GM19328 (cell line): ENCODE measurements at regions not wholly inside any gene's neighbourhood (a gene's known extent, or its start where the extent isn't known, plus 50 kb on each side); places are given as distances from the start of the nearest gene placed in this dataset.
"Not testable (repeated sequence)": the region's sequence is repeated elsewhere in the genome, so short reads cannot be mapped to it uniquely, and the experiment has no call there.

Source experiments
- ATAC-seq: cut with Tn5 transposase; IDR thresholded peaks from one replicate; pipeline ENCODE4 v1.9.1; 2021; ENCODE audit warnings: mild to moderate bottlenecking, moderate library complexity; ENCODE audit not compliant: unreplicated experiment

DNA sequence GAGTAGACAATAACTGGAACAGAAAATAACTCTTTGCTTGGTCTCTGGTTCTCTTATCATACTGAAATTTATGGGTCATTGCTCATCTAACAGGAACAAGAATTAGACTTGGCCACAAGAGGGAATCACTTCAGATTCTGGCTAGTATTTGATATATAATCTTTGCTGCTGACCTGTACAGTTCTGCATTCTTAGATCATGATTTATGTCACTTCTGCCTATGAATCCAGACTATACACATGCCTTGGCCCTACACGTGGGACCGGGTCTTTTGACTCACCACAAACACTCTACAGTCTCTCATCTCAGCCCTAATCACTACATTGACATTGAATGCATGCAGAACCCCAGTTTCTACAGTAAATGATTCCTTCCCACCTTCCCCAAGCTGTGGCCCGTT is 162.5 kb upstream of the SOX2 start:
- ATAC-seq: no peak

DNA sequence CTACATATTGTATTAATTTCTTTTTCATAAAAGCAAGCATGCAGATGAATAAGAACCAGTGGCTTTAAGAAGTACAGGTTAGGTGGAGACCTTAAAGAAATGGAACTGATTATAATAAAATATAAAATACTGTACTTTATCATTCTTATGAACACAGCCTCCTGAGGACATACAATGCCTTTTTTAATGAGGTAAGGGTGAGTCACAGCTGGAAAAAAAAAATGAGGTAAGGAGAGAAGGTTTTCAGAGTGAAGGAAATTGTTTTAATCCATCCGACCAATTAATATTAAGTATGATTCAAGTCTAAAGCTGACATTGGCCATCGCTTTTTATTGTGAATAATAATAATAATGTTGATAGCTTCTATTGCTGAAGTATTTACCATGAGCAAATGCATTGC is 170.3 kb upstream of the SOX2 start:
- no peak for ATAC-seq

DNA sequence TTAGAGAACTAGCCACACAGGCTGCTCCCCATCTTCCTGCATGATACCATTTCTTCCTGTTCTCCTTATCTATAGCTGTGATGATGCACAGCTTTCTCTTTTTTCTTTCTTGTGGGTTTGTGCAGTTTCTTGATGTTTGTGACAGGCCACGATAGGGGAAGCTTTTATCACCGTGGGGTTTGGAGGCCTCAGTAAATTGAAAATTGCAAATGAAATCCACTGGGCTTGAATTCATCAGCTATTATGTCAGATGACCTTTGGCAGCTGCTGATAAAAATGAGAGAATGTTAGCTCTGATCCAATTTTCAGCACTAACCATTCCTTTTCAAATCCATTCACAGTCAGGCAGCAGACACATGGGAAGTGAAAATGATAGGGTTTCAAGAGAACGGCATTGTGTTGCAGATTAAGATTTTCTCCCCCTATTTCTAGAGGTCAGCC is 176.9 kb upstream of the SOX2 start:
- no peak for ATAC-seq

DNA sequence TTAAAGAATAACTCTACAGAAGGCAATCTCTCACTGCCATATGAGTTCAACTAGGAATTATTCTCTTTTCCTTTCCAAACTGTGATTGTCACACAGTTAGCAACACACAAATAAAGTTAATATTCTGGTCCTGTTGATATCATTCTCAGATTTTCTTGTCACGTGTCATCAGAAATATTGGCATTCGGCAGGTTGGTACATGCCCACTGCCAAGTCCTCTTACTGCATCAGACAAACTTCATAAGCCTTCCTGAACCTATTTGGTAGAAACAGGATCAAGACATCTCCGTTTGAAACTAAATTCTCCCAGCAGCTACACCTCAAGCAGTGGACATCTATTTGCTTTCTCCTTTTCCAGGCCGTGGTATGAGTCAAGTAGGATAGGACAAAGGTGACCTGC is 177.9 kb upstream of the SOX2 start:
- no peak for ATAC-seq

DNA sequence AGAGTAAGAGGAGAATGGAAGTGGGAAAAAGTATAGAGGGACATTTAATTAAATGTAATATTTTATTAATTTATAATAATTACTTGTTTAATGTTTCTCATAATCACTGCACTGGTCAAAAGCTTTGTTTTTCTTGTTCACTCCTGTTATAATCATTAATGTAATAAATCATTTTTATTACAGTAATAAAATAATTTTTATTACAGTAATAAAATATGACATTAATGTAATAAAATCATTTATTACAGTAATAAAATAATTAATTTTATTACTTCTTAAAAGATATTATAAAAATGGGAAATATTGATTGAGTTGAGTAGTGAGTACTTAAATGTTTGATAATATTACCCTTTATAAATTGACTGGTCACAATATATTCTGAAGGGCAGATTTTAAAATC is 181.1 kb upstream of the SOX2 start:
- ATAC-seq: no peak

DNA sequence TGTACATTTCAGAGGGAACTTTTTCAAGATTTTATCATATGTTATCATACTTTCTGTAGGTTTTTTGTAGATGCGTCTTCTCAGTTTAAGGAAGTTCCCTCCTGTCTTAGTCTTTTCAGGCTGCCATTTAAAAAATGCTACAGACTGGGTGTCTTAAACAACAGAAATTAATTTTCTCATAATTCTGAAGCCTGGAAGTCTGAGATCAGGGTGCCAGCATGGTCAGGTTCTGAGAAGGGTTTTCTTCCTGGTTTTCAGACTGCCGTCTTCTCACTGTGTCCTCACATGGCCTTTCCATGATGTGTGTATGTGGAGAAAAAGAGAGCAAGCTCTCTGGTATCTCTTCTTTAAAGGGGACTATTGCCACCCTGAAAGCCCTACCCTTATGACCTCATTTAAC is 189.9 kb upstream of the SOX2 start:
- ATAC-seq: no peak

DNA sequence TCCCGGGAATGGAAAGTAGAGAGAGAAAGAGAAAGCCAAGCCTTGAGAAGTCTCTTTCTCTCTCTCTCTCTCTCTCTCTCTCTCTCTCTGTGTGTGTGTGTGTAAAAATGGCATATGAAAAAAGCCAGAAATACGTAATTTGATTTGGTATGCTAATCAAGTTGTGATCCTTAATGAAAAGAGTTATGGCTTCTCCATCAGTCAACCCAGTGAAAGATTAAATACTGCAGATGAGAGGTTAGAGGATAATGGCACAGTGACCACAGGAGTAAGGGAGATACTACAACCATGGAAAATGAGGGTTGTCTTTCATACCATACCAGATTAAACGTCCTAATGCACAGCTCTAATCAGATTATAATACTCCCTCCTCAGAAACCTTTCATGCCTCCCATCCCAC is 193.5 kb upstream of the SOX2 start:
- no peak for ATAC-seq

DNA sequence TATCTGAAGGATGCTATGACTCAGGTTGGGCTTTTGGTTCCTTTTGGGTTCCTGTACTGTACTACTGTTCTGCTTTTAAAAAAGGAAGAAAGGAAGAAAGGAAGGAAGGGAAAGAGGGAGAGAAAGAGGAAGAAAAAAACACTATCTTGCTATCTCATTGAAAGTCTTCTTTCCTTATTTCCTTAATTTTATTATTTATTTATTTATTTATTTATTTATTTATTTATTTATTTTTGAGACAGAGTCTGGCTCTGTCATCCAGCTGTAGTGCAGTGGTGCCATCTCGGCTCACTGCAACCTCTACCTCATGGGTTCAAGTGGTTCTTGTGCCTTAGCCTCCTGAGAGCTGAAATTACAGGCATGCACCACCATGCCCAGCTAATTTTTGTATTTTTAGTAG is 198.9 kb upstream of the SOX2 start:
- no peak for ATAC-seq

DNA sequence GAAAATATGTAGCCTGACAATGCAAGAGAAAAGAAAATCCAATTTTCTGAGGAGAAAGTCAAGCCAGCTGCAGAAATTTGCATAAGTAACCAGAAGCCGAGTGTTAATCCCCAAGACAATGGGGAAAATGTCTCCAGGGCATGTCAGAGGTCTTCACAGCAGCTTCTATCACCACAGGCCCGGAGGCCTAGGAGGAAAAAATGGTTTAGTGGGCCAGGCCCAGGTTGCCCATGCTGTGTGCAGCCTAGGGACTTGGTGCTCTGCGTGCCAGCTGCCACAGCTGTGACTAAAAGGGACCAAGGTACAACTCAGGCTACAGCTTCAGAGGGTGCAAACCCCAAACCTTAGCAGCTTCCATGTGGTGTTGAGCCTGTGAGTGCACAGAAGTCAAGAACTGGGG is 201.2 kb upstream of the SOX2 start:
- ATAC-seq: no peak

DNA sequence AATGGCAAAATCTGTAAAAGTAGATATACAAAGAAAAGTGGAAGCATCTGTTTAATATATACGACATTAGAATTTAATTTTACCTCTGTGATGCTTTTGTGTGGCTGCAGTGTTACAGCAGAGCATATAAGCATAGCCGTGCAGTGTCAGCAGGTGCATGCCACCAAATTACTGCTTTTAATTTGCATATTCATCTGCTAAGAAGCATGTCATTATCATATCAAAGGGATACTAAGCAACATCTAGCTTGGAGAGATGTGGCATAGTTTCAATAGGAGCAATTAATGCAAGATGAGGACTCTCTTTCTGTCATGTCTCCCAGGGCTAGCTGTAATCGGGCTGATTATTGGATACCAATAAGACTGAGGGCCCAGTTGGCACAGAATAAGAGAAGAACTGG is 214.4 kb upstream of the SOX2 start:
- ATAC-seq: no peak

DNA sequence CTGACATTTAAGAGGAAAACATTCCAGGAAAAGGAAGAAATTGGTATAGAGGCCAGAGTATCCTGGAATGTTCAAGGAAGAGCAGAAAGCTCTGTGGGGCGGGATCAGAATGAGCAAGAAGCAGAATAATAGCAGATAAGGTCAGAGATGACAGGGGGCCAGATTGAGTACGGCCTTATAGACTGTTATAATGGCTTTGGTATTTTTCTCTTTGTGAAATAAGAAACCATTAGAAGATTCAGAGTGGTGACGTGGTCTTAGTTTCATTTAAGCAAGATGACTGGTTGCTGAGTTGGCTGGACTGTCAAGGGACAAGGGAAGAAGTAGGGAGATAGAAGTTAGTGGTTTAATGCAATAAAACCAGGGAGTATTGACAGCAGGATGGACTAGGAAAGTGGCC is 218.3 kb upstream of the SOX2 start:
- no peak for ATAC-seq

DNA sequence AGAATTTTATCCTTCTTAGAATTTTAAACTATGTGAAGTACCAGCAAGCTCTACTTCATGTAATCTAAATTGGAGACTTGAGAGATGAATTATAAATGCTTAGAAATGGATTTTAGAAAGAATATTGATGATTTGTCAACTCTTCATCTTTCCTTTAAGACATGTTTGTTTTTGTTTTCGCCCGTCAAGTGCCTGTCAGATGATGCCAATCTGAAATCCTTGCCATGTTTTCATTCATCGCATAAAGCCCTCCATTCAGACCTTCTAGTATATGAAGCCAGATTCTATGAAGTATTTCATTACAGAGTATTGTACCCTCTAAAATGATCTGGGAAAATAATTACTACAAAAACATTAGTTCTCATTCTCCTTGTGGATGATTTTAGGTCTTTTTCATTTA is 223.2 kb upstream of the SOX2 start:
- no peak for ATAC-seq

DNA sequence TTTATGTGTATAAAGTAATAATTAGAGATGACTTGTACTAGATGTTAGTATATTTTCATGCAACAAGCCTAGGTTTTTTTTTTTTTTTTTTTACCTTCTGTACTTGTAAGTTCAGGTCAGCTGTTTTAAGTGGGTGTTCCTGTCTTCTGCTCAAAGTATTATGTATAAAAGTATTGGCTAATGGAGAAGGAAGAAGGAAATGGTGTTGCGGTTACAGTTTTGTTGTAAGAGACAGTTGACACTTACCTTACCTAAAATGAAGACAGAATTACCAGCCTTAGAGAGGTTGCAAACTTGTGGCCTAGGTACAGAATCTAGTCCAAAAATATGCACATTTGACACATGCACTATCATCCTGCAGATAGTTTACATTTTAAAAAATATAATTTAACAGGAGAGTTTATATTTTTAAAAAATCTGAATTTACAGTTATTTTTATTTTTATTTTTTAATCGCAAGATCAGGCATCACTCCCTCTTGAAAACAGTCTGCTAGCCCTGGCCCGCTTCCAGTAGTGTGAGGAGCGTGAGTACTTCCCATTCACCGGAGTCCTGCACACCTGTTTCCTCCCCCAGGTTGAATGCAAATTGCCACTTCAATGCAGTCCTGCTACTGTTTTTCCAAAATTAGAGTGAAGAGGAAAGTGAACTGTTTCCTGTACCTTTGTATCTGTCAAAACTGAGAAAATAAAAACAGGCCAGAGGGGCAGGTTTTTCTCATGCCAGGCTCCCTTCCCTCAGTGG is 224.3 kb upstream of the SOX2 start:
- no peak for ATAC-seq

DNA sequence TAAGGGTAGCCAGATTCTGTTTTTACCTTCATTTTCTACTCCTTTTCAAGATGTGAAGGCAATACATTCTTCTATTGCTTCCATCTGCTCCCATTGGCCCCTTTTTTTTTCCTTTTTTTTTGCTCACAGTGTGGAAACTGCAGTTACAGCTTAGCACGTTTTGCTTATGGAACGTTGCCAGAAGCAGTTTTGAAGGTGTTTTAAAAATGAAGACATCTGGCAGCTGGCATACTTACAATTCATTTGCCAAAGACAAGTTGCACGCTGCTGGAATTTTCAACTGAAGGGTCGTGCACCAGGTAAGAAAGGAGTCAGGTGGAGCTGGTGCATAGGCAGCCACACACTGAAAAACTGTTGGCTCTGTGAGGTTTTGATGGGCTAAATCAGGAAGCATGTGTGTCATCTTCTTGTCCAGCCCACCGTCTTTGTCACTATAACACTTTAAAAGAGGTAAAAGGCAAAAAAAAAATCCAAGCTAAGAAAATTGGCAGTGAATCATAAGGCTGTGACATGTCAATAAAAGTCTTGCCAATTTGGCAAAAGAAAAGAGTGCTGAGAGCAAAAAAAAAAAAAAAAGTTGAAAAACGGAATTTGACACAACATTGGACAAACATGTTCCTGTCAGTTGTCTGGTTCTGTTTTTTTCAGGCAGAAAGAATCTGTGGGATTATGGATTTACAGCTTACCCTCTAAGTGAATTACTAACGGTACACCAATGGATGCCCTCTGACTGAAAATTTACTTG is 225.4 kb upstream of the SOX2 start:
- ATAC-seq: no peak

DNA sequence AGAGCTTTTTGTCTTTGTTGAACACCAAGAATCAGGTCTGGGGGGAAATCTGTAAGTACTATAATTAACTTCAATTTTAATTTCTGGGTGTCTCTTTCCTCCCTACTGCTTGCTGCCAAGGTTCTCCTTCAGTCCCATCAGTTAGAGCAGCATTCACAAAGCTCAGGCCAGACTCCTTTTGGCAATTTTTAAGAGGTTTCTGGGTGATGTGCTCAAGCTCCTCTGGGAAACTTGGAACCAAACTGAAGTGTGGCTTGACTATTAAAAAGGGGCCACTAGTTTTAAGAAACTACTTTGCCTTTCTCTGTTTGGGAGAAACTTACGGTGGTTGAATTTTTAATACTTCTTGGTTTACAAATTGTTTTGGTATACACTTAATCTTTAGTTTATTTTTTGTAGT is 227.7 kb upstream of the SOX2 start:
- no peak for ATAC-seq

DNA sequence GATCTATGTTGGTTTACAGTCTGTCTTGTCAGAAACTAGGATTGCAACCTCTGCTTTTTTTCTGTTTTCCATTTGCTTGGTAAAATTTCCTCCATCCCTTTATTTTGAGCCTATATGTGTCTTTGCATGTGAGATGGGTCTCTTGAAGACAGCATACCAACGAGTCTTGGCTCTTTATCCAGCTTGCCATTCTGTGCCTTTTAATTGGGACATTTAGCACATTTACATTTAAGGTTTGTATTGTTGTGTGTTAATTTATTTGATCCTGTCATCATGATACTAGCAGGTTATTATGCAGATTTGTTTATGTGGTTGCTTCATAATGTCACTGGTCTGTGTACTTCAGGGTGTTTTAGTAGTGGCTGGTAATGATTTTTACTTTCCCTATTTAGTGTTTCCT is 236.6 kb upstream of the SOX2 start:
- not testable (repeated sequence) for ATAC-seq

DNA sequence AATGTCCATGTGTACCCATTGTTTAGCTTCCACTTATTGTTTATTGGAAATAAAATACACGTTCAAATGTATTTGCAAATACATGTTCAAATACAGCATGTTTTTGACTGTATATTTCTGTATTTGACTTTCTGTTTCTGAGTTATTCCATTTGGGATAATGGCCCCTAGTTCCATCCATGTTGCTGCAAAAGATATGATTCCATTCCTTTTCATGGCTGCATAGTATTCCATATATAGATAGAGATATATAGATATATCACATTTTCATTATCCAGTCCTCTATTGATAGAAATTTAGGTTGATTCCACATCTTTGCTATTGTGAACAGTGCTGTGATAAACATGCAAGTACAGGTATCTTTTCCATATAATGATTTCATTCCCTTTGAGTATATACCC is 241.4 kb upstream of the SOX2 start:
- no peak for ATAC-seq

DNA sequence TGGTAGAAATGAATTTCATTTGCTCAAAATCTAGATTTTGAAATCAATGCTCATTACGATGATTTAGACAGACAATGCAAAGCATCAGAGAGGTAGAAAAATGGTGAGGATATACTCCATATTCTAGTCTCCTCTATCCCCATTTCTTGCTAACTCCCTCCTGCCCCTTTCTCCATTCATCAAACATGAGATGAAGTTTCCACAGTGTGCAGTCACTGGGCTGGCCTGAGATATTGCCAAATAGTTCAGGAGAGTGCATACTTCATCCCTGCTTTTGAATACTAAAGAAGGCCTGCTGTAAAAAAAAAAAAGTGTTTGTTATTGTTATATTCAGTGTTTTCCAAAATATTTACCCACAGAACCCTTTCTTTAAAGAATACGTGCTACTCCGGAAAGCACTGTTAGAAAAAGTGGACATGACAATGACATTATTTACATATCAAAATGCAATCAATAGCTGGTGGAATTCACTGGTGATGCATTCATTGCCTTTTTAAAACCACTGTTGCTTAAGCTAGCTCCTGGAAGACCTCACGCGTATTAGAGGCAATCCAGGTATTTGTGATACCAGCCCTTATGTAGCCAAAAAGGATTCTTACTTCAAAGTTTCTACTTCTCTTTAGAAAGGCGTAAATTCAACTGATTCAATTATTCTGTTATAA is 247.6 kb upstream of the SOX2 start:
- ATAC-seq: no peak

DNA sequence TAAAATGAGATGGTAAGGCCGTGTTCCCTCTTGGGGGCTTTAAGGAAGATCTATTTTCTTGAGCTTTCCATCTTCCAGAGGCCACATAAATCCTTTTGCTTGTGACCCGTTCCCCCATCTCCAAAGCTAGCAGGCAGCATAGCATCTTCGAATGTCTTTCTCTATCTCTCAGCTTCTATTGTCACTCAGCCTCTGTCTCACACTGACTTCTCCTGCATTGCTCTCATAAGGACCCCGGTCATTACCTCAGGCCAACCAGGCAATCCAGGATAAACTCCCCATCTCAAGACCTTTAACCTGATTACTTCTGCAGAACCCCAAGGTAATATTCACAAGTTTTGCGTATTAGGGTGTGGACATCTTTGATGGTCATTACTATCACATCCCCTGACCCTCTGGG is 250.3 kb upstream of the SOX2 start:
- no peak for ATAC-seq

DNA sequence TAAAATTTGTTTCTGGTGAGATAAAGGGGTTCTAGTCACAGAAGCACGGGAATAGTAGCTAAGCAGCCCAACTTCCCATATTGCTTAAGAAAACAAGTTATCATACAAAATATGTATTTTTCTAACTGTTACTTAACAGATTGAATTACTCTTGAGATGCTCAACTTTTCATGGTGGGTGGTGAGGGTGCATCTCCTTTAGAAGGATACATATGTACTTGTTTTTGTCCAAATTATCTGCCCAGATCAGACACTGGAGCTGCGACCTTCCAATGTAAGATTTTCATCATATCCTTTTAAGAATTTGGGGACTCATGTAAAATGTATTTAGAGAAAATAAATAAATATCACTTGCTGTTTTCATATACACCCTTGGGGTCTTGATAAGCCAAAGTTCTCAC is 252.2 kb upstream of the SOX2 start:
- no peak for ATAC-seq

DNA sequence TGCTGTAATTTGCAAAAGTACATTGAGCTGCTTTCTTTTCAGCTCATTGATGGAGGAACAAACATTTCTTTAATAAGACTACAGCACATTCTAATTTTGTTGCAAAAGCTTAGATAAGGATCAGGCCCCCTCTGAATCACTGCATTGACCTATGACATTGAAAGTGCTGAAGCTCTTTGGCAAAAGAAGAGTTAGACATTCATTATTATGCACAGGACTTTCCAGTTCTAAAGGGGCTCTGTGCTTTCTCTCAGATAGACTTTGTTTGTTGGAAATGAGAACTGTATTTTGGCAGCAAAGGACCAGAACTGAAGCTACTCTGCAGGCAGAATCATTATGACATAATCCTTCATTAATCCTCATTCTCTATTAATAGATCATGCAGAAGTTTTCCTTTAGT is 252.9 kb upstream of the SOX2 start:
- no peak for ATAC-seq

DNA sequence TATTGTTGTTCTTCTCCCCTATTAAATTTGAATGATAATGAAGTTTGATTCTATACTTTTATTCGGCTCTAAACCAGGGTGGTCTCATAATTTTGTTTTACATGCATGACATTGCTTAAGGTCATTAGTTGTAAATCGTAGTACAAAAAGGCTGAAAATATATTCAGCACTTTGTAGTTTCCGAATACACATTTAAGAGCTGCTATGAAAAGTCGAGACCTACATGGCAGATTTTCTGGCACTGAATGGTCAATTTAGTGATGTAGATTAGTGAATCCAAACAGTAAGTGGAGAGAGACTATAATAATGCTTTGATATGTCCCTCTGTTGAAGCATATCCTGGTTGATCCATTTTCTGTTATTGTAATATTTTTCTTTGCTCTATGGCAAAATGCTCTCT is 254.0 kb upstream of the SOX2 start:
- ATAC-seq: no peak
